ENCODE measurements at regions not wholly inside any gene's neighbourhood (a gene's known extent, or its start where the extent isn't known, plus 50 kb on each side); places are given as distances from the start of the nearest gene placed in this dataset.

DNA sequence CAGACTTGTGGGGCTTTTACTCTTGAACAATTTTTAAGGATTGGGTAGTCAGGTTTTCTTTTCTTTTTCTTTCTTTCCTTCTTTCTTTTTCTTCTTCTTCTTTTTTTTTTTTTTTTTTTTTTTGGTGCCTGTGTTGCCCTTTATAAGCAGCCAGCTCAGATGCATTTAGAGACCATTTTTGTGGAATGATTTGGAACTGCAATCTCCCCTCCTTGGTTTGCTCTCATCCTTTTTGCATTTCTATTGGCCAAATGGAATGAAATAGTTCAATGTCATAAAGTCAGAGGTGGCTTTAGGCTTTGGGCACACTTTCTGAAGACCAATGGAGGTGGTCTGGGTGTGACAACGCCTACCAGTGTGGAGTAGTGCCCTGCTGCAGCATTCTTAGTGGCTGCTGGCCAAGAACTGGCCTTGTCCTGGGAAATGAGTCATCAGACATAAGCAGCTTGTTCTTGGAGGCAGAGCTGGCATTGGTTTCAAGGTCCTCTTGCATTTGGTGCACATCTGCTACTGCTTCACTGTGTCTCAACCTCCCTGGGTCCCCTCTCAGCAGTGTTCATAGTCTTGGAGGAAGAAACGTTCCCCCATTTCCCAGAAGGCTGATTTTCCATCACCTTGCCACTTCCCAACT is 84.5 kb downstream of the CT47B1 start:
- TF ChIP-seq CTCF (conservative IDR thresholded peaks at IDR 0.05 in 1 of 2, IDR thresholded peaks at IDR 0.05 in 1 of 2; ENCODE audit: low read depth in 1 of 2, low read length in 2 of 2) (no peak), EZH2 (IDR thresholded peaks at IDR 0.05; ENCODE audit: low read length, missing control alignments) (no peak)
